Stimulated activated CD4-positive, alpha-beta T cell treated with anti-CD3 and anti-CD28 coated beads, Interleukin-4, amount 100 ng/mL, for 48 hours (primary cell): ENCODE measurements at regions not wholly inside any gene's neighbourhood (a gene's known extent, or its start where the extent isn't known, plus 50 kb on each side); places are given as distances from the start of the nearest gene placed in this dataset.
"Not testable (repeated sequence)": the region's sequence is repeated elsewhere in the genome, so short reads cannot be mapped to it uniquely, and the experiment has no call there.

ENCODE experiments used
- DNase-seq, 2 donors: peaks; one replicate each; pipeline ENCODE4 v3.0.0-alpha.2; 2020; ENCODE audit warnings: low read depth in 2 of 2

- no peak for DNase-seq
Measured at GRCh38 chr11:38721586-38722315, 2123.7 kb upstream of the RAG2 start.

DNA sequence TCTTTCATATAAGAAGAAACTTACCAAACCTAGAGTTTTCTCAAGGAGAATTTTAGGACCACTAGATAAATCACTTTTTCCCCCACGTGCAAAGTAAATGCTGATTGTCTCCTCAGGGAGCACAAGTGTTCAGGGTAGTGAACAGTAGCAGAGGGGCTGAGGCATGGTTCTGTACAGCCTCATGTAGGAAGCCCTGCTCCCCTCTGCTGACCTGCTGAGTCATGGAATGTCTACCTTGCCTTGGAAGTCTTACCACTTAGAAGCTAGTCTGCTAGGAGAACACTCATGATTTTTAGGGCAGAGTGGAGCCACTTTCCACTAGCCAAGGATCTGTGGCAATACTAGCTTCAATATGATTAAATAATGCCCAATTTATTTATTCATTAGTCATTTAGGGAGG is 2120.6 kb upstream of the RAG2 start:
- no peak for DNase-seq

GRCh38 chr11:38718049-38718448 is 2120.0 kb upstream of the RAG2 start:
- DNase-seq = no peak

GRCh38 chr11:38711110-38711509 is 2113.1 kb upstream of the RAG2 start:
- DNase-seq = no peak

DNA sequence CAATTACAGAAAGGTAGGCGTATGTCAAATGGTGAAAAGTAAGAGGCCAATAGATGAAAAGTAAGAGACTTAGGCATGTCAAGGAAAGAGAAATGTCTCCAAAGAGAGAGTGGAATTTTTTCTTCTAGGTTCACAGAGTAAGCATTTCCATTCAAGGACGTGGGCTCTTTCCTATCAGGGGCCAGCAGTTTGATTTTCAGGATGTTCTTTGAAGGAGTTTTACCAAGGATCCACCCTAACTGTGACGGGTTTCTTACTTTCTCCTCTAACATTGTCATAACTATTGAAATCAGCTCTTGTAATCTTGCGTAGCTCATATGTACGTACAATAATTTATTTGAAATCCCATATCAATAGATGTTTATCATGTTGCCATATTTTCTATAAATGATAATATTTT is 2112.2 kb upstream of the RAG2 start:
- DNase-seq = no peak

- DNase-seq = no peak
Measured at GRCh38 chr11:38700111-38700510, 2102.1 kb upstream of the RAG2 start.

DNA sequence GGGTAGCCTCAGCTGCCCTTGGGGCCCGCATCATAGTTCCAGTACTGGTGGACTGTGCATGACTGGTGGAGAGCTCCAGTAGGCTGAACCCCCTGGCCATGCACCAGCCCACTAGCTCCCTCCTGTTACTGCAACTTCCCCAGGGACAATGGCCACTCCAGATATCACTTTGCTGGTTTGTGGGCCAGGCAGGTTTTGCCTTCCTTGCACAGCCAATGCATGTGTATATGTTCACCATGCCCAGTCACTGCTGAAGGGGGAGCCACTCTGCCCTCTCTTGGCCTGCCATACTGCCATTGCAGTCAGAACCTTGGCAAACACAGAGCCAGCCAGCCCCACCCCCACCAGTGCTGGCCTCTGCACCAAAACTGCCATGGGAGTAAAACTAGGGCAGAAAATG is 2095.3 kb upstream of the RAG2 start:
- no peak for DNase-seq

- not testable (repeated sequence) for DNase-seq
Measured at GRCh38 chr11:38690211-38690610, 2092.2 kb upstream of the RAG2 start.

- no peak for DNase-seq
Measured at GRCh38 chr11:38687008-38687407, 2089.0 kb upstream of the RAG2 start.

DNA sequence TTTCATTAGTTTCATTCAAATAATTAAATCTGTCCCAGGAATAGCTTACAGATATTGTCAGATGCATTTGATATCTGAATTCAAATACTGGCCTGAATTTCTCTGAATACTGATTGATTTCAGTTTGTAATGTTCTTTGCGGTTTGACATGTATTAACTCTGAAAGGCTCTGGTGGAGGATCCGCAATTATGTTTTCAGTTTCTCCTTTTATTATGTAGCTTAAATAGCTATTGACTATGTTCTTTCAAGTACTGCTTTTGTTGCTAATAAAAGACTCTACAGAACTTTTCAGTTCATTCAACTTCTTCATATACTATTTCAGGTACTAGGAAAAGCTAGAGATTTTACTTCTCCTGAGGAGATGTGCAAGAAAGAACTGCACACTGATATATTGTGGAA is 2085.4 kb upstream of the RAG2 start:
- DNase-seq = no peak

- DNase-seq = no peak
Measured at GRCh38 chr11:38680746-38681145, 2082.7 kb upstream of the RAG2 start.

DNA sequence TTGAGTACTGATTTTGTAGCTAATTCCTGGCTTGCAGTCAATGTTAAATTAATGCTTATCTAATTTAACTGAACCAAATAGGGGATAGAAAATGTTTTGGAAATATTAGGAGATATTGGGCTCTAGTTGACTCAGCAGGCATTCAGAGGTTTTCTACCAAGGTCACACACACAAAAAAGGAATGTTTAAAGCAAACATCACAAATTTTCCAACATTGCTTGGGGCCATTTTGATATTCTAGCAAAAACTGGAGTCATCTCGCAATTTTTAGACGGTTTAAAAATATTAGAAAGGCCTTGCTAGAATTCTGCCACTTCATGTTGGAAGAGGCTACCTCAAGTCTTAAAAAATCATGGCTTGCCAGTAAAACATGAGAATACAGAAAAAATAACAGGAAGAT is 2082.1 kb upstream of the RAG2 start:
- no peak for DNase-seq

DNA sequence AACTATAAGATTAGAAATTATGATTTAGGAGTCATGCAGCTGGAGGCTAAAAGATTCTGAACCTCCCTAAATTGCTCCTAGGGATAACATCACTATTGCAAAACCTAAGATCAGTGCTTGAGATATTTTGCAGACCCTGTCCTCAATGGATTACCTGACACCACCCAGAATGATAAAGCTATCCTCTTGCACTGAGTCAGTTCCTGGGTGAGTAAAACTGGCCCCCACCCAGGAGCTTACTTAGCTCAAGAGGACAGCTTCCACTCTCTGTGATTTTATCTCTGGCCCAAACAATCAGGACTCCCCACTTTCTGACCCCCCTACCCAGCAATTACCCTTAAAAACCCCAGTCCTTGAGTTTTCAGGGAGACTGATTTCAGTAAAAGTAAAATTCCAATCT is 2074.4 kb upstream of the RAG2 start:
- no peak for DNase-seq

GRCh38 chr11:38667359-38667758 is 2069.3 kb upstream of the RAG2 start:
- DNase-seq = no peak

GRCh38 chr11:38648604-38649003 is 2050.6 kb upstream of the RAG2 start:
- DNase-seq = no peak

GRCh38 chr11:38646382-38646781 is 2048.3 kb upstream of the RAG2 start:
- DNase-seq = no peak

DNA sequence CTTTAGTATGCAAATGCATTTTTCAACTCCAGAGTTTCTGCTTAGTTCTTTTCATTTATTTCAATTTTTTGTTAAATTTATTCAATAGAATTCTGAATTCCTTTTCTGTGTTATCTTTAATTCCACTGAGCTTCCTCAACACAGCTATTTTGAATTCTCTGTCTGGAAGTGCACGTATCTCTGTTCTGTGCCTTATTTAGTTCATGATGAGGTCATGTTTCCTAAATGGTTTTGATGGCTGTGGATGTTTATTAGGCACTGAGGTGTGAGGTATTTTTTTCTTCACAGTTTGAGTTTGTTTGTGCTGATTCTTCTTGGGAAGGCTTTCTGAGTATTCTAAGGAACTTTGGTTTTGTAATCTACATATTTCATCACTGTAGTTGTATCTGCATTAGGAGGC is 2042.8 kb upstream of the RAG2 start:
- no peak for DNase-seq

GRCh38 chr11:38612701-38613100 is 2014.7 kb upstream of the RAG2 start:
- no peak for DNase-seq

DNA sequence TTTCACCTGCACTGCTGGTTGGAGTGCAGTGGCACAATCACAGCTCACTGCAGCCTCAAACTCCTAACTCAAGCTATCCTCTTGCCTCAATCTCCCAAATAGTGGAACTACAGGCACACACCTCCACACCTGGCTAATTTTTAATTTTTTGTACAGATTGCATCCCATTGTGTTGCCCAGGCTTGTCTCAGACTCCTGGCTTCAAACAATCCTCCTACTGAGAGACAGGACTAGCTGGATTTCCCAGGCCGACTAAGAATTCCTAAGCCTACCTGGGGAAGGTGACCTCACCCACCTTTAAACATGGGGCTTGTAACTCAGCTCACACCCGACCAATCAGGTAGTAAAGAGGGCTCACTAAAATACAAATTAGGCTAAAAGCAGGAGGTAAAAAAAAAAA is 2003.3 kb upstream of the RAG2 start:
- not testable (repeated sequence) for DNase-seq

DNA sequence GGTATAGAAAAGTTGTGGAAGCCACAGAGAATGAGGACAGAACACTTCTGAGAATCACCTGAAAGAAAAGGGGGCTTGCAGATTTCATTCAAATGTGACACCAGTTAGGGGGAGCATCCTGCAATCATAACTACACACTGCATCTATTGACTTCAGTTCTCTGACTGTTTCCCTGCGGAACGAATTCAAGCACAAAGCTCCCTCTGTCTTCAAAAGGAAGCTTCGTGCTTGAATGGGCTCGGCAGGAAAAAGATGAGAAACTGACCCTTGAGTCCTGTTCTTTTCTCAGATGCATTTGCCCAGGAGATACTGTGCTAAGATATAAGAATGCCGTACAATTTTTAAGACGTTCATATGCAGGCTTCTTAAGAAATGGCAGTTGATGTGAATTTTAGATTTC is 2000.4 kb upstream of the RAG2 start:
- DNase-seq = no peak

DNA sequence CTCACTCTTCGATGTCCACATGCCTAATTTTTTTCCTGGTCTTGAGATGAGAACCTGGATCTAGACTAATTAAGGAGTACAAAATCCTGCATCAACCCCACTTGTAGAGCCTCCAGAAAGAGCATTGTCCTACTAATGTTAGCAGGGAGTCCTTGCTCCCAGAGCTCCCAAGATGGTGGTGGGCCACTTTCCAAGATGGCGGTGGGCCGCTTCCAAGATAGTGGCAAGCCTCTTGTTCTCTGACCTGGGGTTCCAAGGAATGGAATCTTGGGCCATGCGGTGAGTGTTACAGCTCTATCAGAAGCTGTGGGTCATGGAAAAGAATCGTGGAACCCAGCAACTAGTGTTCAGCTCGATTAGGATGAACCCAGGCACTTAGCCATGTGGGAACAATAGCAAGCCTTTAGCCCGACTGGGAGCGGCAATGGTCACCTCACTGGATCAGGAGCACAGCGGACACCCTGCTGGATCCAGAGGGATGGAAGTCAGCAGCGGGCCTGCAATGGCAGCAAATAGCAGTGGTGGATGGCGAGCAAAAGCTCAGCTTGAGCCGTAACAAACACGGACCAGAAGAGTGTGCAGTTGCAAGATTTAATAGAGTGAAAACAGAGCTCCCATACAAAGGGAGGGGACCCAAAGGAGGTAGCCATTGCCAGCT is 1997.5 kb upstream of the RAG2 start:
- DNase-seq = not testable (repeated sequence)

DNA sequence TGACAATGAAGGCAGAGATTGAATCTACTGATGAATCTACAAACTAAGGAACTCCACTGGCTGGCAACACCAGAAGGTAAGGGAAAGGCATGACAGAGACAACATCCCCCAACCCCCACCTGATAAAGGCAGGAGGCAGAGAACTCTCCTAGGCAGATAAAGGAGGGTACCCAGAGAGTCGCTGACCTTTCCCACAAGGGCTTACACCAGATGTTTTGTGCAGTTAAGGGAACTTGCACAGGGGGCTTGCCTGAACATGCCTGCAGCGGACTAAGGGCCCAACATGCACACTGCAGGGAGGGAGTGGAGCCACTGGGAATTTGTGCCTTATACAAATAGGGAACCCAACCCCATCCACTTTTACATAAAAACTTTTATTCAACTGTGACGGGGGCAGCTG is 1996.9 kb upstream of the RAG2 start:
- no peak for DNase-seq

DNA sequence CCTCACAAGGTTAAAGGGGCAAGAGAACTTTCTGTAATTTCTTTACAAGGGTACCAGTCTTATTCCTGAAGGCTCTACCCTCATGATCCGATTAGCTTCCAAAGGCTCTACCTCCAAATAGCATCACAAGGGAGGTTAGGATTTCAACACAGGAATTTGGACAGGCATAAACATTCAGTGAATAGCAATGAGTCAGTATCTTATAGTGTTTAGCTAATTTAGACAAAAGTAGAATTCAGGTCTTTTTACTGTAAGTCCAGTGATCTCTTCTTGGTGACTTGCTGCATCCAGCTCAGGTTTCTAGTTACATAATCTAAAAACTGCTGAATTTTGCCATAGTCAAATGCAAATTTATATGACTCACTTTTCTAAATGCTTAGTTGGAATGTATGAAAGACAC is 1995.6 kb upstream of the RAG2 start:
- DNase-seq = no peak

DNA sequence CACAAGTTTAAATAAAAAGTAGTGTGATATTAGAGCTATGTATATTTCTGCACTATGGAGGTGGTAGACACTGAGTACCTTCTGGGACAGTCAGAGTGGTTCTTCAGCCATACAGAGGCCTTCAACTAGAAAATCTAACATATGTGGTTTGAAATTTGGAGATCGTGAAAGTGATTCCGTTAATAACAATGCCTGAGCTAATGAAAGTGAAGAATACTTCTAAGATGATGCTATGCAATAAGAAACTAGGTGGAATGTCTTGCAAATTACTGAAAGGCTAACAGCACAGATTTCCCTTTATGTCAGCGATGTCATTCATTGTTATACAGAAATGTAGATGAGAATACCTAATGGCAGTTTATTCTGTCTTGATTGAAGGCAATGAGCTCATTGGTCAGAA is 1984.7 kb upstream of the RAG2 start:
- no peak for DNase-seq
